Chondrocyte (in vitro differentiated cells): ENCODE measurements at regions not wholly inside any gene's neighbourhood (a gene's known extent, or its start where the extent isn't known, plus 50 kb on each side); places are given as distances from the start of the nearest gene placed in this dataset.

Source experiments
- DNase-seq: peaks from one replicate; pipeline ENCODE4 v3.0.0; 2021; ENCODE audit warnings: mixed read lengths, low spot score
- H3K27ac Mint-ChIP-seq: one replicate; pipeline ENCODE4 v1.8.0; 2021; ENCODE audit warnings: mild to moderate bottlenecking, moderate library complexity, mixed read lengths; ENCODE audit not compliant: unreplicated experiment
- H3K27me3 Mint-ChIP-seq: 2 replicates; pipeline ENCODE4 v1.8.0; 2021; ENCODE audit warnings: low read depth, mixed read lengths
- H3K36me3 Mint-ChIP-seq: 2 replicates; pipeline ENCODE4 v1.8.0; 2021; ENCODE audit warnings: low read depth, mixed read lengths
- H3K4me1 Mint-ChIP-seq: 2 replicates; pipeline ENCODE4 v1.8.0; 2021; ENCODE audit warnings: low read depth, mild to moderate bottlenecking, mixed read lengths
- H3K4me3 Mint-ChIP-seq: one replicate; pipeline ENCODE4 v1.8.0; 2021; ENCODE audit warnings: mild to moderate bottlenecking, moderate library complexity, mixed read lengths; ENCODE audit not compliant: unreplicated experiment
- H3K9me3 Mint-ChIP-seq: 2 replicates; pipeline ENCODE4 v1.8.0; 2021; ENCODE audit warnings: low read depth, mixed read lengths
- TF ChIP-seq, protein P1 (sequence below): fragments of 200-600 bp; sonication (generic); IDR thresholded peaks from 2 replicates; pipeline ENCODE4 v1.5.0; 2021; ENCODE audit warnings: antibody characterized with exemption, mild to moderate bottlenecking, moderate library complexity

DNA sequence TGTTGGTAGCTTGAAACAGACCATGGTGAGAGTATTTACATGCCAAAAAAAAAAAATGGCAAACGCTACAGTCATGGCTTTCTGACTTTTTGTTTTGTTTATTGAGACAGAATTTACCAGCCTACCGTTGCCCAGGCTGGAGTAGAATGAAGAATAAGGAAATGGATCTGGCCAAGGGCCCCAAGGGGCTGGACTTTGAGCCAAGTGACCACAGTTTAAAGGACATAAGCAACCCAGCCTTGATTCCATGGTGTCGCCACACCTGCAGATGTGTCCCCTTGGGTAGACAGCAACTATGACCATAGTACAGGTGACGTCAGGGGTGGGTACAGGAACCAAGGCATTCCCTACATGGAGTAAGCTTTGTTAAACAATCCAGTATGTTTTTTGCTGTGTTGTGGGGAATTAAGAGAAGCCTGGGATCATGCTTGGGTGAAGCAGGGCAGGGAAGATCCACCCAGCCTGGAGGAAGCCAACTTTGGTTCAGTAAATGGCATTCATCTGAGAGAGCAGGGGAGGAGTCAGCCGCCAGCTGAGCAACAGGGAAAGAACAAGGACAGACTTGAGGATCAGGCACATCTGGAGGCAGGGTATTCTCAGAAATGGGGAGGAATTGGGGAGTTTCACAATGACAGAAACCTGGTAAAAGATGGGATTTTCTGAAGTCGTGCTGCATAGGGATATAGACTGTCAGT is 110.3 kb upstream of the SH3BP4 start:
- Mint-ChIP-seq H3K27me3 (no peaks in the 10 kb centered on the region), H3K4me1 (peaks cover 45% of the 10 kb centered on the region), H3K27ac (no peak overlapping the region), H3K36me3 (no peaks in the 10 kb centered on the region), H3K9me3 (no peaks in the 10 kb centered on the region), H3K4me3 (no peak overlapping the region)
- TF ChIP-seq, protein P1, sequence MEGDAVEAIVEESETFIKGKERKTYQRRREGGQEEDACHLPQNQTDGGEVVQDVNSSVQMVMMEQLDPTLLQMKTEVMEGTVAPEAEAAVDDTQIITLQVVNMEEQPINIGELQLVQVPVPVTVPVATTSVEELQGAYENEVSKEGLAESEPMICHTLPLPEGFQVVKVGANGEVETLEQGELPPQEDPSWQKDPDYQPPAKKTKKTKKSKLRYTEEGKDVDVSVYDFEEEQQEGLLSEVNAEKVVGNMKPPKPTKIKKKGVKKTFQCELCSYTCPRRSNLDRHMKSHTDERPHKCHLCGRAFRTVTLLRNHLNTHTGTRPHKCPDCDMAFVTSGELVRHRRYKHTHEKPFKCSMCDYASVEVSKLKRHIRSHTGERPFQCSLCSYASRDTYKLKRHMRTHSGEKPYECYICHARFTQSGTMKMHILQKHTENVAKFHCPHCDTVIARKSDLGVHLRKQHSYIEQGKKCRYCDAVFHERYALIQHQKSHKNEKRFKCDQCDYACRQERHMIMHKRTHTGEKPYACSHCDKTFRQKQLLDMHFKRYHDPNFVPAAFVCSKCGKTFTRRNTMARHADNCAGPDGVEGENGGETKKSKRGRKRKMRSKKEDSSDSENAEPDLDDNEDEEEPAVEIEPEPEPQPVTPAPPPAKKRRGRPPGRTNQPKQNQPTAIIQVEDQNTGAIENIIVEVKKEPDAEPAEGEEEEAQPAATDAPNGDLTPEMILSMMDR: no peak
- DNase-seq: no peak

DNA sequence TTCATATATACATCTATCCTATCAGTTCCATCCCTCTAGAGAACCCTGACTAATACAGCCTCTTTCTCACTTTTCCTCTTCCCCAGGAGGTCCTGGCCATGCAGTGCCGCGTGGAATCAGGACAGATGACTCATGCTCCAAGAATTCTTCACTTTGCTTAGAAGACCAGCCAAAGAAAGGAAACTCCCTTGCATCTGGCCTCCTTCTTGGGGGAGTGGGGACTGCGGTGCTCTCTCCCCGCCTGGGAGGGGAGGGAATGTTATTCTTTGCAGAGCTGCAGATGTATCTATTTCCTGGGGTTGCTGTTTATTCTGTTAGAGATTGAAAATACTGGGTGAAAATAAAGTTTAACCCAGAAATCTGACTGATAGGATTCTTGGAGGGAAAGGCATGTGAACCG is 111.5 kb upstream of the SH3BP4 start:
- no peaks in the 10 kb centered on the region for H3K9me3 Mint-ChIP-seq
- TF ChIP-seq, protein P1: no peak
- no peaks in the 10 kb centered on the region for H3K27me3 Mint-ChIP-seq
- H3K36me3 Mint-ChIP-seq: no peaks in the 10 kb centered on the region
- peak overlapping the region; percentile 85 for H3K27ac Mint-ChIP-seq
- no peak for DNase-seq
- peaks cover 45% of the 10 kb centered on the region for H3K4me1 Mint-ChIP-seq
- H3K4me3 Mint-ChIP-seq: peak overlapping the region; percentile 11

DNA sequence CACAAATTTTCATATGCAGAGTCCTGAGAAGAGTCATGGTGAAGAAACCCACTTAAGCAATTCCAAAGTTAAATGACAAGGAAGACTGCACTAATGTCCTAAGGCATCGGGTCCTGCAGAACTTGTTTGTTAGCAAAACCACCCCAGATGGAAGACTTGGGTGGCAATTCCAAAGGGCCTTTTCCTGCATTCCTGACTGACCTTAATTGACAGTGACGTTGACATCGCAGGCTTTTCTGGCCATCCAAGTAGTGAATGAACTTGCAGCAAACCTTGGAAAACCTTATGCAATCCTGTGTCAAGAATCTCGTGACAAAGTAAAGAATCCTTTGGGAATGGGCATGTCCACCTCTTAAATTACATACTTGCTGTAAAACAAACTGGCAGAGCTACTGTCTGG is 112.5 kb upstream of the SH3BP4 start:
- H3K36me3 Mint-ChIP-seq: no peaks in the 10 kb centered on the region
- H3K27ac Mint-ChIP-seq: no peak overlapping the region
- no peaks in the 10 kb centered on the region for H3K27me3 Mint-ChIP-seq
- no peak for DNase-seq
- TF ChIP-seq, protein P1: no peak
- H3K4me3 Mint-ChIP-seq: no peak overlapping the region
- peaks cover 45% of the 10 kb centered on the region for H3K4me1 Mint-ChIP-seq
- H3K9me3 Mint-ChIP-seq: no peaks in the 10 kb centered on the region

DNA sequence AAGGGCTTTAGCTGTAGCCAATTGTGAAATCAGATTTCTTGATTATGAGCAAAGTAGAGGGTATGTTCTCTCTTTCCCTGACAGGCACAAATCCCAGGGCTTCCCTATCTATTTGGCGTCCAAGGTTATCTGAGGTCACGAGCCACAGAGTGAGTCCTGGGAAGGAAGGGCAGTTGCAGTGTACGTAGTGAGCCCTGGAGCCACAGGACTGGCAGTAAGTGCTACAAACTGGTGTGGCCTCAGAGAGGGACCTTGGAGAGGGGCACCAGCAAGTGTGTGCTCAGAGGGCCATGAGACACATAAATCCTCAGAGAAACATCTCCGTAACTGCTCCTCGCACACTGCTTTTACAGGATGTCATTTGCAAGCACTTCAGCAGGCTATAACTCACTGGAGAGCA is 115.5 kb upstream of the SH3BP4 start:
- no peaks in the 10 kb centered on the region for H3K9me3 Mint-ChIP-seq
- TF ChIP-seq, protein P1: no peak
- DNase-seq: no peak
- H3K27me3 Mint-ChIP-seq: no peaks in the 10 kb centered on the region
- H3K36me3 Mint-ChIP-seq: no peaks in the 10 kb centered on the region
- no peak overlapping the region for H3K4me3 Mint-ChIP-seq
- H3K4me1 Mint-ChIP-seq: peaks cover 41% of the 10 kb centered on the region
- H3K27ac Mint-ChIP-seq: no peak overlapping the region

DNA sequence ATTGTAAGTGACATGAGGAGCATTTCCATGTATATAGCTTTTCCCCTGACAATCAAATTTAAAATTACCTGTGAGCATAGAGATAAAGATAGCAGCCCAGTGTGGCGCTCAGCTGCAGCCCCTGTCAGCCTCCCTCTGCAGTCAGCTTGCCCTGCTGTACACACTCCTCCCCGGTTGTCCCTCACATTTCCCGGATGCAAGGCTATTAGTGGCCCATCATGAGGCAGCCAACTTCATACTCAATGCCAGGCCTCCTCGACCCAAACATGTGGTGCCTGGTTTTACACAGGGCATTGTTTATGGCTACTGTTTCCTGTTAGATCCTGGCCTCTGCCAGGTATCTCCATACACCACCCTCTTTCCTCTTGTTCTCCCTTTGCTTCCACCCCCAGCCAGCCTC is 116.1 kb upstream of the SH3BP4 start:
- Mint-ChIP-seq H3K4me1 (peaks cover 35% of the 10 kb centered on the region), H3K27ac (no peak overlapping the region), H3K4me3 (no peak overlapping the region), H3K36me3 (no peaks in the 10 kb centered on the region), H3K9me3 (no peaks in the 10 kb centered on the region), H3K27me3 (no peaks in the 10 kb centered on the region)
- TF ChIP-seq, protein P1: no peak
- no peak for DNase-seq
